GM19372 (cell line): ENCODE measurements at regions not wholly inside any gene's neighbourhood (a gene's known extent, or its start where the extent isn't known, plus 50 kb on each side); places are given as distances from the start of the nearest gene placed in this dataset.
"Not testable (repeated sequence)": the region's sequence is repeated elsewhere in the genome, so short reads cannot be mapped to it uniquely, and the experiment has no call there.

Experiments
- ATAC-seq: cut with Tn5 transposase; IDR thresholded peaks from one replicate; pipeline ENCODE4 v1.9.1; 2021; ENCODE audit warnings: mild to moderate bottlenecking, low read depth, moderate library complexity; ENCODE audit not compliant: unreplicated experiment

GRCh38 chr7:142540371-142540770, 208.9 kb upstream of the PRSS1 start:
- ATAC-seq = no peak

DNA sequence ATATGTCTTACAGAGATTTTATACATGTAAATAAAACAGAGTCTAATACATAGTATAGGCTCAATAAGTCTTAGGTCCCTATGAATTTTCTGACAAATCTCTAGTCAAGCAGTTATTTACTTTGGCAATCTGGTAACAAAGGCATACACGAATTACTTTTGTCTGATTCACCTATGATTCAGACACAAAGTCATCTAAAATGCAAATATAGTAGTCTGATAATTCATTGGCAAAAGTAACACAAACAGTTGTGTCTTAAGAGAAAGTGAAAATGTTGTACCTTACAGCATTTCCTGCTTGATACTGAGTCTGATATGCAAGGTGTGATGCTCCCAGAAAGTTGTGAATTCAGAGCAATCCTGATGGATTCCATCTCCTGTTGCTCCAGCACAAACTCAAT, 209.4 kb upstream of the PRSS1 start:
- no peak for ATAC-seq

- no peak for ATAC-seq
These were observed 211.5 kb upstream of the PRSS1 start for GRCh38 chr7:142537760-142538159.

GRCh38 chr7:142535123-142535779, 214.0 kb upstream of the PRSS1 start:
- peak; percentile 92 for ATAC-seq

DNA sequence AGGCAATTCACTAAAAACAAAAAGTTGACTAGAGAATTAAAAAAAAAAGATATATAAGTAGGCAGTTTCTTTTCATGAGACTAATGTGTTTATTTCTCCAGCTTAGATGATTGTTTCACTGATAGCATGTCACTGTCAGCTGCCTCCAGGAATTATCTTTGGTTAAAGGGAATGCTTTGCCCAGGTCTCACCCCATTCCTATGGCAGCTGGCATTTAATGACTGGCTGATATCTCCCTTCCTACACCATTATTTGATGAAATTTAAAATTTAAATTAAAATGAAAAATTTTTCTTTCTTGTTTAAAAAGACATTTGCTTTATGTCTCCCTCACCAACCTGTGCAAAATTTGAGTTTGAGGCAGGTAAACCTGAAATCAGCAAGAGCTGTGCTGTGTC, 214.5 kb upstream of the PRSS1 start:
- no peak for ATAC-seq

GRCh38 chr7:142533920-142534319, 215.4 kb upstream of the PRSS1 start:
- no peak for ATAC-seq

GRCh38 chr7:142529591-142529990, 219.7 kb upstream of the PRSS1 start:
- no peak for ATAC-seq

GRCh38 chr7:142528608-142529408, 220.5 kb upstream of the PRSS1 start:
- ATAC-seq = no peak

DNA sequence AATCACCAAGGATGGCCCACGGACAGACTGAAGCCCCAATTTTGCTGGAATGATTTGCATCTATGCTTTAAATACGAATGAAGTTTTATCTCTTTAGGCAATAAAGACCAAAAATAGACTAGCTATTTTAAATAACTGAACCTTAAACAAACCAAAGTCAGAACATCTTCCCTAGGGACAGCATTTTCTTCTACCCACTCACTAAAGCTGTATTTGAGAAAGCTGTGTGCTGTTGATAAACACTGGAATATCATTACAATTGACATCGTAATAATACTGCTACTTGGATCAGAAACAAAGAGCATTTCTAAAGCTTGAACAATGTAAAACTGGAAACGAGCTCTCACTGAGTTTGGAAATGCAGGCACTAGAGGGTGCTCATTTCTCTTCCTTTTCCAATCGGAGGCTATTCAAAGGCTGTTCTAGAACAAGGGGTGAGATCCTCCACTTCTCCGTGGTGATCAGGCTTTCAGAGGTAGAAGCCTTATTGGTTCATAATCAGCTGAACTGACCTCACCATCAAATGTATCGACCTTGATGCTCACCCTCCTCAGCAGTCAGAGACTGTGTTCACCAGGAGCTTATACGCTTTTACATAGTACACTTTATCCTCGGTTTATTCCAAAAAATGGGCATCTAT, 225.3 kb upstream of the PRSS1 start:
- ATAC-seq = no peak

GRCh38 chr7:142522735-142523134, 226.5 kb upstream of the PRSS1 start:
- ATAC-seq = no peak

DNA sequence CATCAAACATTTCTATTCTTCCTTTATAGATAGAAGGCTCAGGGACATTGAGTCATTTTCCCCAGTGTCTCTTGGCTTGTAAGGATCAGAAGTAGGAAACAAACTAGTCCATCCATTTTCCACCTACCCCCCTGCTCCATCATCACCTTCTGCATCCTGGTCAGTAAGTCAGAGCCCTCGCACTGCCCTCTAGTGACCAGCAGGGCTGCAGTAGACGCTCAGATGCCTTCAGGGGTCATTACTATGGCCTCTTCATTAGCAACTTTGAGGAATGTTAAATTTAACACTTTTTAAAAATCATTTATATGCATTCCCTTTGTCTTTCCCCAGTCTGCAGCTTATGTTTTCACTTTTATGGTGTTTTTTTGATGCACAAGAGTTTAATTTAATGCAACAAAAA, 228.4 kb upstream of the PRSS1 start:
- not testable (repeated sequence) for ATAC-seq

DNA sequence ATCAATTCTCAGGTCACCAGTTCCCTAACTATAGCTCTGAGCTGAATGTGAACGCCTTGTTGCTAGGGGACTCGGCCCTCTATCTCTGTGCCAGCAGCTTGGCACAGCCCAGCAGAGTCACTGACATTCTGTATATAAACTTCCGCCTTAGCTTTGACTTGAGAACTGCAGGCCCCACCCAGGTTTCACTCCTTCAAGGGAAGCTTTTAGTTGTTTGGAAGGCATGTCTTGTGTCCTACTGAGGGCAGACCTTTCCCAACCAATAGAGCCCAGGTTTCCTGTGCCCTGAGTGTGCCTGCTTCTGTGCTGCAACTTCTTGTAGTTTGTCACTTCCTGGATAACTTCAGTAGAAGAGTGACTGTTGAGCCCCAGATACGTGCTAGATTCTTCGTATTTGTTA, 228.8 kb upstream of the PRSS1 start:
- not testable (repeated sequence) for ATAC-seq

- ATAC-seq = no peak
These were observed 229.9 kb upstream of the PRSS1 start for GRCh38 chr7:142519079-142520078.

- peak; percentile 93 for ATAC-seq
These were observed 233.2 kb upstream of the PRSS1 start for GRCh38 chr7:142516038-142516501.

DNA sequence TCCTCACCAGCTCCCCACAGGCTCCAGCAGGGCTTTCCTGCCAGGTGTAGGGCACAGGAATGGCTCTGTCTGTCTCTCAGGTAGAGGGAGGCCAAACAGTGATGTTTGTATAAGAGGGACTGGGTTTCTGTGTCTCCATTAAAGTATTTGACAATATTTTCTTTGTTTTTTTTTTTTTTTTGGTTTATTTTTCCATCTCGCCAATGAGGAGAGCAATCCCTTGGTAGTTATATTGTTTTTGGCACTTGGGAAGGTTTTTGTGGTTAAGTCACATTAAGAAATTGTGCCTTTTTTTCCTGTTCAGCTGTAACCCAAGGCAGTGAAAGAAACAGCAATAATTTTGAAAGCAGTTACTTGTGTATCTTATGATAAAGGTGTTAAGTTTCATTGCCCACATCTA, 234.6 kb upstream of the PRSS1 start:
- not testable (repeated sequence) for ATAC-seq

DNA sequence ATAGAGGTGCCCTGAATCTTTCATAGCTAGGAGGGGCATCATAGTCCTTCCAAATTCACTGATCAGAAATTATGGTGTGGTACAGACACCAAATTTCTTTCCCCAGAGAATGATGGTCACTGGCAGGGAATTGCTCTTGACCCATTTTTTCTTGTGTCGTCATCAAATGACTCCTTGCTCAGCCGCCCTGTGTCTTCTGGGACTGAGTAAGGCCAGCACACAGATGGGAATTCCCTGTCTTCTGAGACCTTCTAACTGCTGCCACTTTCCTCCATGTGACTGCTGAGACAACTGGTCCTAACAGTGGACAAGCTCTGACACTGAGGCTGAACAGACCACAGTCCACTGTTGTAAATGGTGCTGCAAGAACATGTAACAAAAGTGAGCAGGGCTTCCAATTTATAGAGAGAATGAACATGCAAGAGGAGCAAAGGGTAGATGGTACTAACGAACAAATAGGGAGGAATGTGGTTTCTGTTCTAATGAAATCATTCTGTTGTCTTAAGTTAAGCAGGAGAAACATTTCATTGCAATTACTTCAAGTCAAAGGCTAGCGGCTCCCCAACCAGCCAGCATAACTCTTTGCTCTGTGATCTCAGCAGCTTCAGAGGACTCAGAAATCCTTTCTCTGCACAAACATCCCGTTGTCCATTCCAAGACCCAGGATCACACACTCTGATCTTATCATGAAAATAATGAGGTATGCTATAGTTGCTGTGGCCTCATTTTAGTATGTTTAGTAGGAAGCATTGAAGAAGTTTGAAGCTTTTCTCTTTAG, 235.9 kb upstream of the PRSS1 start:
- ATAC-seq = no peak

DNA sequence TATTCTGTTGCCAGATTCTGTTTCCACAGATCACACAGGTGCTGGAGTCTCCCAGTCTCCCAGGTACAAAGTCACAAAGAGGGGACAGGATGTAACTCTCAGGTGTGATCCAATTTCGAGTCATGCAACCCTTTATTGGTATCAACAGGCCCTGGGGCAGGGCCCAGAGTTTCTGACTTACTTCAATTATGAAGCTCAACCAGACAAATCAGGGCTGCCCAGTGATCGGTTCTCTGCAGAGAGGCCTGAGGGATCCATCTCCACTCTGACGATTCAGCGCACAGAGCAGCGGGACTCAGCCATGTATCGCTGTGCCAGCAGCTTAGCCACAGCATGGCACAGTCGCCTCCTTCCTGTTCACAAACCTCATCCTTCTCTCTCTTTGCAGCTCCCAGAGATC, 237.5 kb upstream of the PRSS1 start:
- no peak for ATAC-seq

DNA sequence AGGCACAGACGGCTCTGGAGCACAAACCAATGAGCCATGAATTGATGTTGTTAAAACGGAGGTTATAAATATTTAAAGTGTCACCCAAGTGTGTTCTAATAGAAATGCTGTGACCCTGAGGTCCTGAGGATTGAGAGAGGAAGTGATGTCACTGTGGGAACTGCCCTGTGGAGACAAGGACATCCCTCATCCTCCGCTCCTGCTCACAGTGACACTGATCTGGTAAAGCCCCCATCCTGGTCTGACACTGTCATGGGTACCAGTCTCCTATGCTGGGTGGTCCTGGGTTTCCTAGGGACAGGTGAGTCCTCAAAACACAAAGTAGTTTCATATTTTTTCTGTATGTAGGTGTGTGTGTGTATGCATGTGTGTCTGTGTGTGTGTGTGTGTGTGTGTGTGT, 237.9 kb upstream of the PRSS1 start:
- ATAC-seq = no peak

- ATAC-seq = not testable (repeated sequence)
These were observed 240.0 kb upstream of the PRSS1 start for GRCh38 chr7:142509235-142509634.

- ATAC-seq = no peak
These were observed 241.0 kb upstream of the PRSS1 start for GRCh38 chr7:142508251-142508650.
